Keratinocyte (primary cell): ENCODE measurements at regions not wholly inside any gene's neighbourhood (a gene's known extent, or its start where the extent isn't known, plus 50 kb on each side); places are given as distances from the start of the nearest gene placed in this dataset.

Experiments used
- DNase-seq: peaks from one replicate; pipeline ENCODE4 v3.0.0-alpha.2; 2011; ENCODE audit warnings: low read depth, missing footprints, low spot score
- FAIRE-seq: peaks from 2 replicates; lab custom pipeline; 2011; peaks lifted over from hg19 to GRCh38; lab: Jason Lieb, UNC
- H2AFZ ChIP-seq: 2 replicates; pipeline ENCODE4 v1.6.0; 2012; ENCODE audit warnings: low read length, control low read depth, inconsistent platforms; ENCODE audit not compliant: control insufficient read depth
- H3K27ac ChIP-seq: 2 replicates; pipeline ENCODE4 v1.5.1; 2011; ENCODE audit warnings: low read length; ENCODE audit not compliant: control insufficient read depth, insufficient read depth
- H3K27me3 ChIP-seq: 3 replicates; pipeline ENCODE4 v1.6.0; 2011; ENCODE audit warnings: low read length; ENCODE audit not compliant: control insufficient read depth, insufficient read depth; ENCODE audit errors: extremely low read depth
- H3K36me3 ChIP-seq, 2 experiments: 2 replicates in 1 of 2; 3 replicates in 1 of 2; pipeline ENCODE4 v1.5.1; 2011; ENCODE audit warnings: low read length in 2 of 2, mild to moderate bottlenecking in 1 of 2; ENCODE audit not compliant: control insufficient read depth in 2 of 2, insufficient read depth in 2 of 2; ENCODE audit errors: extremely low read depth in 1 of 2
- H3K4me1 ChIP-seq: 3 replicates; pipeline ENCODE4 v1.5.1; 2011; ENCODE audit warnings: low read length; ENCODE audit not compliant: control insufficient read depth, insufficient read depth; ENCODE audit errors: extremely low read depth
- H3K4me2 ChIP-seq: 3 replicates; pipeline ENCODE4 v1.6.0; 2011; ENCODE audit warnings: low read depth, low read length; ENCODE audit not compliant: control insufficient read depth, insufficient read depth; ENCODE audit errors: extremely low read depth
- H3K4me3 ChIP-seq, 3 experiments: fragments of 200-600 bp in 1 of 3; sonication (generic) in 1 of 3; 2 replicates in 2 of 3; 3 replicates in 1 of 3; pipeline ENCODE4 v1.5.1; 2011 to 2016; ENCODE audit warnings: low read length in 3 of 3, mild to moderate bottlenecking in 3 of 3, control low read depth in 2 of 3, inconsistent platforms in 1 of 3, low read depth in 1 of 3, mixed read lengths in 1 of 3, mixed run types in 1 of 3, moderate library complexity in 1 of 3; ENCODE audit not compliant: control insufficient read depth in 2 of 3, insufficient read depth in 2 of 3; ENCODE audit errors: extremely low read depth in 1 of 3
- H3K79me2 ChIP-seq: 2 replicates; pipeline ENCODE4 v1.6.0; 2012; ENCODE audit warnings: low read length; ENCODE audit not compliant: control insufficient read depth, insufficient read depth
- H3K9ac ChIP-seq: 3 replicates; pipeline ENCODE4 v1.6.0; 2011; ENCODE audit warnings: low read length; ENCODE audit not compliant: control insufficient read depth, insufficient read depth; ENCODE audit errors: extremely low read depth
- H3K9me1 ChIP-seq: 3 replicates; pipeline ENCODE4 v1.6.0; 2011; ENCODE audit warnings: low read length; ENCODE audit not compliant: control insufficient read depth, insufficient read depth; ENCODE audit errors: extremely low read depth
- H3K9me3 ChIP-seq: 2 replicates; pipeline ENCODE4 v1.5.1; 2012; ENCODE audit warnings: low read depth, low read length; ENCODE audit not compliant: control insufficient read depth
- H4K20me1 ChIP-seq: 3 replicates; pipeline ENCODE4 v1.6.0; 2011; ENCODE audit warnings: low read length; ENCODE audit not compliant: control insufficient read depth, insufficient read depth; ENCODE audit errors: extremely low read depth
- EZH2 ChIP-seq: IDR thresholded peaks from one replicate; pipeline ENCODE4 v1.6.1; 2012; ENCODE audit warnings: inconsistent platforms, mild to moderate bottlenecking, low read length, moderate library complexity
- dilution Hi-C: fragments of 300-500 bp; cut with MboI; formaldehyde crosslinking; loops from one replicate; pipeline ENCODE4 v1.7.0; 2020; ENCODE audit warnings: low sequenced_read_pairs; ENCODE audit not compliant: extremely low pct_ligation_motif_present
- TF ChIP-seq, protein P1 (sequence below), 3 experiments: IDR thresholded peaks in 1 of 3; conservative IDR thresholded peaks in 1 of 3; optimal IDR thresholded peaks in 1 of 3; 2 replicates in 2 of 3; 3 replicates in 1 of 3; pipeline versions ENCODE3 to v1.5.1; 2011; ENCODE audit warnings: low read length in 3 of 3, mild to moderate bottlenecking in 3 of 3, moderate library complexity in 2 of 3, control low read depth in 1 of 3, inconsistent platforms in 1 of 3; ENCODE audit not compliant: insufficient read depth in 2 of 3; ENCODE audit errors: extremely low read depth in 1 of 3

DNA sequence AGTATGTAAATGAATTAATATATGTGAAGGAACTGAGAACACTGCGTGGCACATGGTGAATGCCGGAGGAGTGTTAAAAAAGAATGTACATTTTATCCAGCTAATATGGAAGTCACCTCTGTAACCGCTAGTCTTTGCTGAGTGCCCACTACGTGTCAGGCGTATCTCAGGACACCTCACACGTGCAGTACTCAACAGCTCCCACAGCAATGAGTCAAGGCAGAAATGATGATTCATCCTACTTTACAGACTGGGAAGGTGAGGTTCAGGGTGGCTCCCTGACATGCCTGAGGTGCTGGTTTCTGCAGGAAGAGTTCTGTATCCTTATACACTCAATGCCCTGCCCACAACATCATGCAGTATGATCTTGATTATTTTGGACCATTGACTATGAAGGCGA, 487.0 kb downstream of the HAPSTR1 start:
- no peaks in the 10 kb centered on the region for H3K36me3 ChIP-seq
- no peaks in the 10 kb centered on the region for H3K4me1 ChIP-seq
- dilution Hi-C loops: no loop called here
- H3K4me2 ChIP-seq: no peak overlapping the region
- no peak for FAIRE-seq
- H3K9me3 ChIP-seq: peaks cover 2% of the 10 kb centered on the region
- no peaks in the 10 kb centered on the region for H4K20me1 ChIP-seq
- no peaks in the 10 kb centered on the region for H3K9me1 ChIP-seq
- H3K27ac ChIP-seq: no peak overlapping the region
- no peak for DNase-seq
- H3K9ac ChIP-seq: no peak overlapping the region
- no peaks in the 10 kb centered on the region for H3K79me2 ChIP-seq
- TF ChIP-seq EZH2: no peak
- TF ChIP-seq, protein P1, sequence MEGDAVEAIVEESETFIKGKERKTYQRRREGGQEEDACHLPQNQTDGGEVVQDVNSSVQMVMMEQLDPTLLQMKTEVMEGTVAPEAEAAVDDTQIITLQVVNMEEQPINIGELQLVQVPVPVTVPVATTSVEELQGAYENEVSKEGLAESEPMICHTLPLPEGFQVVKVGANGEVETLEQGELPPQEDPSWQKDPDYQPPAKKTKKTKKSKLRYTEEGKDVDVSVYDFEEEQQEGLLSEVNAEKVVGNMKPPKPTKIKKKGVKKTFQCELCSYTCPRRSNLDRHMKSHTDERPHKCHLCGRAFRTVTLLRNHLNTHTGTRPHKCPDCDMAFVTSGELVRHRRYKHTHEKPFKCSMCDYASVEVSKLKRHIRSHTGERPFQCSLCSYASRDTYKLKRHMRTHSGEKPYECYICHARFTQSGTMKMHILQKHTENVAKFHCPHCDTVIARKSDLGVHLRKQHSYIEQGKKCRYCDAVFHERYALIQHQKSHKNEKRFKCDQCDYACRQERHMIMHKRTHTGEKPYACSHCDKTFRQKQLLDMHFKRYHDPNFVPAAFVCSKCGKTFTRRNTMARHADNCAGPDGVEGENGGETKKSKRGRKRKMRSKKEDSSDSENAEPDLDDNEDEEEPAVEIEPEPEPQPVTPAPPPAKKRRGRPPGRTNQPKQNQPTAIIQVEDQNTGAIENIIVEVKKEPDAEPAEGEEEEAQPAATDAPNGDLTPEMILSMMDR (optimal IDR thresholded peaks at IDR 0.05 in 1 of 3, IDR thresholded peaks at IDR 0.05 in 1 of 3, conservative IDR thresholded peaks at IDR 0.05 in 1 of 3; ENCODE audit: extremely low read depth in 1 of 3, insufficient read depth in 2 of 3, low read length in 3 of 3): no peak
- H2AFZ ChIP-seq: no peak overlapping the region
- no peak overlapping the region for H3K4me3 ChIP-seq
- no peaks in the 10 kb centered on the region for H3K27me3 ChIP-seq

DNA sequence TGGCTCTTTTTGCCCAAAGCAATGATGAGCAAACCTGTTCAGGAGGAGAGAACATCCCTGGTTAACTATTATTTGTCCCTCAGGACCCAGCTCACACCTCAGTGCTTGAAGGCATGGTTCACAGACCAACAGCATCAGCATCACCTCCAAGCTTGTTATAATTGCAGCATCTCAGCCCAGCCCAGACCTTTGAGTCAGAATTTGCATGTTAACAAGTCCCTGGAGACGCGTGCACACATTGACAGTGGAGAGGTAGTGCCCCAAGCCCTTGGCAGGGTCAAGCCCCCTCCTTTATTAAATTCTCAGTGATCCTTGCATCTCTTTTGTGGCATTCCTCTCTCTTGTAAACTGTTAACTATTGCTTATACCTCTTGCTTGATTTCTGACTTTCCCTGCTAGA, 488.6 kb downstream of the HAPSTR1 start:
- no peaks in the 10 kb centered on the region for H3K27me3 ChIP-seq
- no peaks in the 10 kb centered on the region for H3K36me3 ChIP-seq
- DNase-seq (no peak), FAIRE-seq (no peak)
- H3K9ac ChIP-seq: no peak overlapping the region
- no peaks in the 10 kb centered on the region for H4K20me1 ChIP-seq
- no peaks in the 10 kb centered on the region for H3K4me1 ChIP-seq
- H2AFZ ChIP-seq: no peak overlapping the region
- no peak overlapping the region for H3K27ac ChIP-seq
- H3K79me2 ChIP-seq: no peaks in the 10 kb centered on the region
- H3K9me3 ChIP-seq: peaks cover 2% of the 10 kb centered on the region
- no peak overlapping the region for H3K4me3 ChIP-seq
- TF ChIP-seq EZH2: no peak
- TF ChIP-seq, protein P1 (optimal IDR thresholded peaks at IDR 0.05 in 1 of 3, IDR thresholded peaks at IDR 0.05 in 1 of 3, conservative IDR thresholded peaks at IDR 0.05 in 1 of 3; ENCODE audit: extremely low read depth in 1 of 3, insufficient read depth in 2 of 3, low read length in 3 of 3): no peak
- dilution Hi-C loops: no loop called here
- no peaks in the 10 kb centered on the region for H3K9me1 ChIP-seq
- no peak overlapping the region for H3K4me2 ChIP-seq
